ENCODE measurements at regions not wholly inside any gene's neighbourhood (a gene's known extent, or its start where the extent isn't known, plus 50 kb on each side); places are given as distances from the start of the nearest gene placed in this dataset.

DNA sequence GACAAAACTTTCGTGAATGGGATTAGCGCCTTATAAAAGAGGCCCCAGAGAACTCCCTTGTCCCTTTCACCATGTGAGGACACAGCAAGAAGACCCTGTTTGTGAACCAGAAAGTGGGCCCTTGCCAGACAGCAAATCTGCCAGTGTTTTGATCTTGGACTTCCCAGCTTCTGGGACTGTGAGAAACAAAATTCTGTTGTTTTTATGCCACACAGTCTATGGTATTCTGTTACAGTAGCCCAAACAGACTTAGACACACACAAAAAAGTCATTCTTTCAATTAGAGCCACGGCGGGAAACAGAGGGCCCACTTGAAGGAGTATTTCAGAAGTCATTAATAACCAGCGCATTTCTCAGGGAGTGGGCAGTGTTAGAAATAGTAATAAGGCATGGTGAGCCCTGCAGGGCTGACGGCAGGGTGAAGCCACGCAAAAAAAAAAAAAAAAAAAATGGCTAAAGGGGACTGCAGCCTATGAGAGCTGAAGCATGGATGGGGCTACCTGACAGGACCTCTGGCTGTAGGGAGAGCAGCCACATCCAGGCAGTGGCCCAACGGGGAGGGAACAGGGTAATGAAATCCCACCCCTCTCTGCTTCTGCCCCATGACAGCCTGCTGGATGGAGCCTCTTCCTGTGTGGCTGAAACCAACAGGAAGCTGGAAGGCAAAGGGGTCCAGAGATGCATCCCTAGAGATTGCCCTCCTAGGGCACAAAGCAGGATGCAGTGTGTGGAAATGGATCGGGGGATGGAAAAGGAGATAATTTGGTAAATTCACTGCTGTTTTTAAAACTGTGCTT is 189.3 kb downstream of the KCNS3 start:
- TF ChIP-seq, protein P1, sequence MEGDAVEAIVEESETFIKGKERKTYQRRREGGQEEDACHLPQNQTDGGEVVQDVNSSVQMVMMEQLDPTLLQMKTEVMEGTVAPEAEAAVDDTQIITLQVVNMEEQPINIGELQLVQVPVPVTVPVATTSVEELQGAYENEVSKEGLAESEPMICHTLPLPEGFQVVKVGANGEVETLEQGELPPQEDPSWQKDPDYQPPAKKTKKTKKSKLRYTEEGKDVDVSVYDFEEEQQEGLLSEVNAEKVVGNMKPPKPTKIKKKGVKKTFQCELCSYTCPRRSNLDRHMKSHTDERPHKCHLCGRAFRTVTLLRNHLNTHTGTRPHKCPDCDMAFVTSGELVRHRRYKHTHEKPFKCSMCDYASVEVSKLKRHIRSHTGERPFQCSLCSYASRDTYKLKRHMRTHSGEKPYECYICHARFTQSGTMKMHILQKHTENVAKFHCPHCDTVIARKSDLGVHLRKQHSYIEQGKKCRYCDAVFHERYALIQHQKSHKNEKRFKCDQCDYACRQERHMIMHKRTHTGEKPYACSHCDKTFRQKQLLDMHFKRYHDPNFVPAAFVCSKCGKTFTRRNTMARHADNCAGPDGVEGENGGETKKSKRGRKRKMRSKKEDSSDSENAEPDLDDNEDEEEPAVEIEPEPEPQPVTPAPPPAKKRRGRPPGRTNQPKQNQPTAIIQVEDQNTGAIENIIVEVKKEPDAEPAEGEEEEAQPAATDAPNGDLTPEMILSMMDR (IDR thresholded peaks at IDR 0.05; ENCODE audit: insufficient read depth, low read depth, low read length): no peak
- no peak overlapping the region for H3K4me3 ChIP-seq (ENCODE audit: low read depth, low read length)
- no peak for DNase-seq (ENCODE audit: low read depth)

DNA sequence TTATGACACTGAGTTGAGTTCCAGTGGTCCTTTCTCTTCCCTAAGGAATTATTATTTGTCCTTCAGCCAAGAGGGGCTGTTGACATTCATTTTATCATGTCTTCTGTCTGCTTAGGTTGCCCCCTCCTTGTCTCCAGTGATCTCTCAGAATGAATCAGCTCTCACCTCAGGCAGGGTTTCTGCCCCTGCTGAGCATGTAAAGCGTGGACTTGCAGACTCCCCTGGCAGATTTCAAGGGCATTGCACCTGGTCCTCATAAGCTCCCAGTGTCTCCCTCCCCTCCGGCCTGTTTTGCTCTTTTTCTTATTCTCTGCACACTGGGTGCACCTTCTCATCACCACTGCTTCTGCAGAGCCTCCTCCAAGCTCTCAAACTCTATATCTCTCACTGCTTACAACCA is 188.4 kb downstream of the KCNS3 start:
- no peak for DNase-seq (ENCODE audit: low read depth)
- H3K4me3 ChIP-seq (ENCODE audit: low read depth, low read length): no peak overlapping the region
- TF ChIP-seq, protein P1 (IDR thresholded peaks at IDR 0.05; ENCODE audit: insufficient read depth, low read depth, low read length): no peak

DNA sequence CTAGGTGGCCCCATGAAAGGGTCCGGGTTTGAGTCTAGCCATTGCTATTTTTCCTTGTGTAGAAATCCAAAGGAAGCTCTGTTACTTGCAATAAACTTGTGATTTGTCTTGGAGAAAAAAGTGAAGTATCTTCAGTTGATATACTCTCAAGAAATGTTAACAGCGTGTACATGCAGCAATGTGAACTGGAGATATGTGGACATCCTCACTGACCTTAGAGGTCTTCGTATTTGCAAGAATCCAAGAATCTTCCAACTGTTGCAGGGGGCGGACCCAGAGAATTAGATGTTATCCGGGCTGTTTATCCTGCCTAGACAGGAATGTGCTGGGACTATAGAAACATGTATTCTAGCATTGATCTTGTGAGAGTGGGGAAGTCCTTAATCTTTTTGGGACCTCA is 187.6 kb downstream of the KCNS3 start:
- DNase-seq (ENCODE audit: low read depth): peak; percentile 78
- no peak overlapping the region for H3K4me3 ChIP-seq (ENCODE audit: low read depth, low read length)
- TF ChIP-seq, protein P1 (IDR thresholded peaks at IDR 0.05; ENCODE audit: insufficient read depth, low read depth, low read length): no peak

DNA sequence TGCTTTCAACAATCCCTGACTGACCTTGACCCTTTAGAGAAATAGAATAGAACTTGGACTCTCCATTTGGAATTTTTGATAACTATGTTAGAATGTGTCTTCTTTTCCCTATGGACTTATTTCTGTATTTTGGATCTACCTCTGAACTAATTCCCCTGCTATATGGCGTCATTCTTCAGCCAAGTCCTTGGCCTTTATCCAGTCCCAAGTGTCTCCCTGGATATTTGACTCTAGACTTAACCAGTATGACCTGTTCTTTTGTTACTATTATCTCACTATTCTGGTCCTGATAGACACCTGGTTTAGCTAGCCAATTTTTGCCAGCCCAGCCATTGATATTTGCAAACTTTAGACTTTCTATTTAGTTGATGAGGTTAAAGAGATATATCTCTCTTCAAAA is 186.8 kb downstream of the KCNS3 start:
- TF ChIP-seq, protein P1 (IDR thresholded peaks at IDR 0.05; ENCODE audit: insufficient read depth, low read depth, low read length): no peak
- no peak for DNase-seq (ENCODE audit: low read depth)

DNA sequence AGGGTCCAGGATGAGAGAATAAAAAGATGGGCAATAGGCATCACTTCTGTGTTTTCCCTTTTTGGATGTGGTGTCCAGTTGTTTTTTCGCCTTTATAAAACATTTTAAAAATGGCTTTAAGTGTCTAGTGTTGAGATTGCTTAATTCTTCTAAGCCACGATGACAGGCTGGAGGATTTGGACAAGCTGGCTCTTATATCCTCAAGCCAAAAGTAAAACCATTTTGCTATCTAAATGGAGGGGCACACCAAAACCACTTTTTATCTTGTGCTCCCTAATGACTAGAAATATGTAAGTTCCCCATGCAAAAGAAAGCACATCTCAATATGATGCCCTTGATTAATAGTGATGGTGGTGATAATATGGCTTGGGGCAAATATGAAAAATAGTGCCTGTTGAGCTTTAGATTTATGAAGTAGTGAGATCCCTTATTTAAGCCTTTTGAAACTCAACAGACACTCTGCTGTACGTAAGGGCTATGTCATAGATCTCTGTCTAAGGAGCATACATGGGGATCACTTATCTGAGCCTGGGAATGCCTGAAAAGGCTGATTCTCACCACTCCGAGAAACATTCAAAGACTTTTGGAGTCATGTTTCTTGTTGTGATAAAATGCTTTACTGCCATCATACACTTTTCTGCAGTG is 185.5 kb downstream of the KCNS3 start:
- H3K4me3 ChIP-seq (ENCODE audit: low read depth, low read length): no peak overlapping the region
- peak; percentile 98 for DNase-seq (ENCODE audit: low read depth)
- TF ChIP-seq, protein P1 (IDR thresholded peaks at IDR 0.05; ENCODE audit: insufficient read depth, low read depth, low read length): no peak

More for the DNA sequence above, 186.8 kb downstream of the KCNS3 start:
- no peak overlapping the region for H3K4me3 ChIP-seq (ENCODE audit: low read depth, low read length)

DNA sequence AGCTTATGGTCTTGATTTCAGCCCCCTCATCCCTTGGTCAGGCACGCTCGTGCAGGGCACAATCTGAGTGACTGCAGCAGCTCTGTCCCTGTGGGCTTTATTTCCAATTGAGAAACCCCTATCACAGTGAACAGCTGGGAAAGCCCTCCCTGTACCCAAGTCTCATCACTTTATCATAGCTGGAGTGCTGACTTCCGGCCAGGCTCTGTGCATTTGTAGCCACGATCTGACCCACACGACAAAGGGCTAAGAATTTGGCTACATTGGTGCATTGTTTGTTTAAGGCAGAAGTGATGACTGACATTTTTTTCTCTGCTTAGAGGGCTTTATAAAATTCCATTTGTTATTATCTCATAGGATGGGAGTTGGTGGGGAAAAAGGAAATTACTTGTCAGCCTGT is 184.4 kb downstream of the KCNS3 start:
- no peak overlapping the region for H3K4me3 ChIP-seq (ENCODE audit: low read depth, low read length)
- TF ChIP-seq, protein P1 (IDR thresholded peaks at IDR 0.05; ENCODE audit: insufficient read depth, low read depth, low read length): no peak
- peak; percentile 42 for DNase-seq (ENCODE audit: low read depth)

All from fibroblast of villous mesenchyme (primary cell).